Tibial nerve (tissue), 4 donors: ENCODE measurements at regions not wholly inside any gene's neighbourhood (a gene's known extent, or its start where the extent isn't known, plus 50 kb on each side); places are given as distances from the start of the nearest gene placed in this dataset.

Experiments used
- CTCF ChIP-seq, 5 experiments: fragments of 200-600 bp in 3 of 5; fragments of 450-650 bp in 2 of 5; sonication (generic) in 3 of 5; IDR thresholded peaks; one replicate each; pipeline ENCODE4 v1.5.1; 2016 to 2019; ENCODE audit warnings: antibody characterized with exemption in 5 of 5, mild to moderate bottlenecking in 3 of 5, moderate library complexity in 2 of 5
- EP300 ChIP-seq, 2 donors: sonication (generic); formaldehyde crosslinking; IDR thresholded peaks; one replicate each; pipeline ENCODE4 v1.6.1; 2017; ENCODE audit warnings: antibody characterized with exemption in 2 of 2, mild to moderate bottlenecking in 1 of 2
- POLR2A ChIP-seq, 2 donors: fragments of 450-650 bp; IDR thresholded peaks; one replicate each; pipeline ENCODE4 v1.6.1; 2017; ENCODE audit warnings: antibody characterized with exemption in 2 of 2, mild to moderate bottlenecking in 2 of 2, moderate library complexity in 2 of 2

- TF ChIP-seq CTCF (IDR thresholded peaks at IDR 0.05) (no peak), POLR2A (IDR thresholded peaks at IDR 0.05) (no peak), EP300 (IDR thresholded peaks at IDR 0.05) (no peak)
These were observed 114.4 kb downstream of the PCTP start for GRCh38 chr17:55865072-55865762.
